GM12801 (cell line): ENCODE measurements at regions not wholly inside any gene's neighbourhood (a gene's known extent, or its start where the extent isn't known, plus 50 kb on each side); places are given as distances from the start of the nearest gene placed in this dataset.

Experiments
- CTCF ChIP-seq: IDR thresholded peaks from one replicate; pipeline ENCODE4 v1.5.1; 2011; ENCODE audit warnings: control low read depth; ENCODE audit not compliant: insufficient read length; ENCODE audit errors: extremely low read depth

- no peak for TF ChIP-seq CTCF
These were observed 110.2 kb upstream of the PIEZO2 start for GRCh38 chr18:11259469-11260150.

GRCh38 chr18:11258039-11258610 lies 108.8 kb upstream of the PIEZO2 start:
- no peak for TF ChIP-seq CTCF

GRCh38 chr18:11256251-11256650 lies 106.9 kb upstream of the PIEZO2 start:
- TF ChIP-seq CTCF: no peak

- no peak for TF ChIP-seq CTCF
These were observed 102.5 kb upstream of the PIEZO2 start for GRCh38 chr18:11251891-11252270.

- no peak for TF ChIP-seq CTCF
These were observed 102.0 kb upstream of the PIEZO2 start for GRCh38 chr18:11251229-11251890.

- TF ChIP-seq CTCF: no peak
These were observed 100.0 kb upstream of the PIEZO2 start for GRCh38 chr18:11249391-11249790.

GRCh38 chr18:11247381-11247970 lies 98.1 kb upstream of the PIEZO2 start:
- TF ChIP-seq CTCF: no peak
